Globus pallidus (tissue), 1 donor: ENCODE measurements at regions not wholly inside any gene's neighbourhood (a gene's known extent, or its start where the extent isn't known, plus 50 kb on each side); places are given as distances from the start of the nearest gene placed in this dataset.

Experiments
- DNase-seq: peaks from one replicate; pipeline ENCODE4 v3.0.0-alpha.2; 2015; ENCODE audit warnings: low spot score

- DNase-seq, result no peak
These were observed 146.7 kb downstream of the CARTPT start for GRCh38 chr5:71865665-71866320.

- DNase-seq, result no peak
These were observed 153.3 kb downstream of the CARTPT start for GRCh38 chr5:71872311-71872864.

GRCh38 chr5:71873191-71873591 is 154.1 kb downstream of the CARTPT start:
- DNase-seq, result no peak

- DNase-seq, result no peak
These were observed 155.4 kb downstream of the CARTPT start for GRCh38 chr5:71874521-71874920.

- no peak for DNase-seq
These were observed 158.4 kb downstream of the CARTPT start for GRCh38 chr5:71877511-71877910.

GRCh38 chr5:71880536-71880935 is 161.5 kb downstream of the CARTPT start:
- no peak for DNase-seq

GRCh38 chr5:71882826-71883741 is 164.0 kb downstream of the CARTPT start:
- DNase-seq, result no peak

GRCh38 chr5:71883742-71884103 is 164.6 kb downstream of the CARTPT start:
- no peak for DNase-seq

- DNase-seq, result no peak
These were observed 165.9 kb downstream of the CARTPT start for GRCh38 chr5:71884926-71885325.

GRCh38 chr5:71886406-71886805 is 167.3 kb downstream of the CARTPT start:
- no peak for DNase-seq

GRCh38 chr5:71887680-71888079 is 168.6 kb downstream of the CARTPT start:
- DNase-seq, result peak; percentile 7

- DNase-seq, result no peak
These were observed 172.3 kb downstream of the CARTPT start for GRCh38 chr5:71891406-71891805.

GRCh38 chr5:71891856-71892255 is 172.8 kb downstream of the CARTPT start:
- DNase-seq, result no peak

GRCh38 chr5:71892641-71893365 is 173.7 kb downstream of the CARTPT start:
- DNase-seq, result no peak

GRCh38 chr5:71893451-71893850 is 174.4 kb downstream of the CARTPT start:
- DNase-seq, result no peak

- DNase-seq, result no peak
These were observed 175.0 kb downstream of the CARTPT start for GRCh38 chr5:71894091-71894490.

GRCh38 chr5:71895546-71895945 is 176.5 kb downstream of the CARTPT start:
- DNase-seq, result no peak

- no peak for DNase-seq
These were observed 180.8 kb downstream of the CARTPT start for GRCh38 chr5:71899865-71900342.

- no peak for DNase-seq
These were observed 184.7 kb downstream of the CARTPT start for GRCh38 chr5:71903808-71904207.

GRCh38 chr5:71904852-71905251 is 185.8 kb downstream of the CARTPT start:
- no peak for DNase-seq

- DNase-seq, result no peak
These were observed 187.0 kb downstream of the CARTPT start for GRCh38 chr5:71905834-71906711.
